NCI-H526 (cell line): ENCODE measurements at regions not wholly inside any gene's neighbourhood (a gene's known extent, or its start where the extent isn't known, plus 50 kb on each side); places are given as distances from the start of the nearest gene placed in this dataset.
"Not testable (repeated sequence)": the region's sequence is repeated elsewhere in the genome, so short reads cannot be mapped to it uniquely, and the experiment has no call there.

Experiments
- DNase-seq, 2 experiments: peaks; one replicate each; lab custom pipeline; 2025; lab: John Stamatoyannopoulos, UW

- DNase-seq: no peak
Observed at GRCh38 chr10:2891073-2891769, 176.1 kb upstream of the PFKP start.

GRCh38 chr10:2890093-2890492, 177.3 kb upstream of the PFKP start:
- no peak for DNase-seq

GRCh38 chr10:2888403-2889004, 178.8 kb upstream of the PFKP start:
- DNase-seq: no peak

GRCh38 chr10:2887391-2888070, 179.8 kb upstream of the PFKP start:
- DNase-seq: no peak

- no peak for DNase-seq
Observed at GRCh38 chr10:2886662-2887061, 180.7 kb upstream of the PFKP start.

- no peak for DNase-seq
Observed at GRCh38 chr10:2885288-2886278, 181.8 kb upstream of the PFKP start.

- DNase-seq: not testable (repeated sequence)
Observed at GRCh38 chr10:2883983-2884540, 183.3 kb upstream of the PFKP start.

- no peak for DNase-seq
Observed at GRCh38 chr10:2883238-2883637, 184.1 kb upstream of the PFKP start.

- DNase-seq: peak; percentile 75 to 84
Observed at GRCh38 chr10:2882628-2883027, 184.7 kb upstream of the PFKP start.

- no peak for DNase-seq
Observed at GRCh38 chr10:2881720-2882620, 185.4 kb upstream of the PFKP start.

- not testable (repeated sequence) for DNase-seq
Observed at GRCh38 chr10:2880050-2880449, 187.3 kb upstream of the PFKP start.

- no peak for DNase-seq
Observed at GRCh38 chr10:2878818-2879217, 188.5 kb upstream of the PFKP start.

GRCh38 chr10:2876032-2876431, 191.3 kb upstream of the PFKP start:
- DNase-seq: no peak

GRCh38 chr10:2874963-2875362, 192.4 kb upstream of the PFKP start:
- no peak for DNase-seq

GRCh38 chr10:2873769-2874168, 193.6 kb upstream of the PFKP start:
- no peak for DNase-seq

- DNase-seq: no peak
Observed at GRCh38 chr10:2871673-2872219, 195.6 kb upstream of the PFKP start.

- DNase-seq: no peak
Observed at GRCh38 chr10:2870654-2871053, 196.7 kb upstream of the PFKP start.

- DNase-seq: no peak
Observed at GRCh38 chr10:2867788-2868299, 199.5 kb upstream of the PFKP start.

- DNase-seq: no peak
Observed at GRCh38 chr10:2866569-2866968, 200.8 kb upstream of the PFKP start.

GRCh38 chr10:2861632-2862210, 205.6 kb upstream of the PFKP start:
- DNase-seq: no peak
